GM12873 (cell line): ENCODE measurements at regions not wholly inside any gene's neighbourhood (a gene's known extent, or its start where the extent isn't known, plus 50 kb on each side); places are given as distances from the start of the nearest gene placed in this dataset.
A peak's percentile ranks its signal among the peaks of the same experiment; 100 is the strongest.

Source experiments
- TF ChIP-seq, protein P1 (sequence below): IDR thresholded peaks from 2 replicates; pipeline ENCODE4 v1.5.1; 2012; ENCODE audit warnings: low read depth, mild to moderate bottlenecking, moderate library complexity, low read length, control low read depth; ENCODE audit not compliant: insufficient read depth; ENCODE audit errors: missing control alignments

DNA sequence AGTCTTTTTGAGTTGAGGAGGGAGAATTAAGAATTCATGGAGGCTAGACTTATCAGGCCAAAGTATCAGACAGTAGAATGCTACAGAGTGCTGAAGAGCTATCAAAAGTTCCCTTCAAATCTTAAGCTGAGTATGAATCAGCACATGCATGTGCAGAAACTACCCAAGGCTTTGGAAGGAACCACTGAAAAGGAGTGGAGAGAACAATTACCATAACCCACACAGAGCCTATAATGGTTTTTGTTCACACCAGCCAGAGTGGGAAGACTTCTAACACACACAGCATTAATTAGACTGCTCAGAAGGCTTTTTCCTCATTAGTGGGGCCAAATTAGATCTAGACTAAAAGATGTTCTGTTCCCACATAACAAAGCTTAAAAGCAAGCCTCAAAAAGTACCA, 83.7 kb upstream of the SLC6A11 start:
- TF ChIP-seq, protein P1, sequence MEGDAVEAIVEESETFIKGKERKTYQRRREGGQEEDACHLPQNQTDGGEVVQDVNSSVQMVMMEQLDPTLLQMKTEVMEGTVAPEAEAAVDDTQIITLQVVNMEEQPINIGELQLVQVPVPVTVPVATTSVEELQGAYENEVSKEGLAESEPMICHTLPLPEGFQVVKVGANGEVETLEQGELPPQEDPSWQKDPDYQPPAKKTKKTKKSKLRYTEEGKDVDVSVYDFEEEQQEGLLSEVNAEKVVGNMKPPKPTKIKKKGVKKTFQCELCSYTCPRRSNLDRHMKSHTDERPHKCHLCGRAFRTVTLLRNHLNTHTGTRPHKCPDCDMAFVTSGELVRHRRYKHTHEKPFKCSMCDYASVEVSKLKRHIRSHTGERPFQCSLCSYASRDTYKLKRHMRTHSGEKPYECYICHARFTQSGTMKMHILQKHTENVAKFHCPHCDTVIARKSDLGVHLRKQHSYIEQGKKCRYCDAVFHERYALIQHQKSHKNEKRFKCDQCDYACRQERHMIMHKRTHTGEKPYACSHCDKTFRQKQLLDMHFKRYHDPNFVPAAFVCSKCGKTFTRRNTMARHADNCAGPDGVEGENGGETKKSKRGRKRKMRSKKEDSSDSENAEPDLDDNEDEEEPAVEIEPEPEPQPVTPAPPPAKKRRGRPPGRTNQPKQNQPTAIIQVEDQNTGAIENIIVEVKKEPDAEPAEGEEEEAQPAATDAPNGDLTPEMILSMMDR: no peak

DNA sequence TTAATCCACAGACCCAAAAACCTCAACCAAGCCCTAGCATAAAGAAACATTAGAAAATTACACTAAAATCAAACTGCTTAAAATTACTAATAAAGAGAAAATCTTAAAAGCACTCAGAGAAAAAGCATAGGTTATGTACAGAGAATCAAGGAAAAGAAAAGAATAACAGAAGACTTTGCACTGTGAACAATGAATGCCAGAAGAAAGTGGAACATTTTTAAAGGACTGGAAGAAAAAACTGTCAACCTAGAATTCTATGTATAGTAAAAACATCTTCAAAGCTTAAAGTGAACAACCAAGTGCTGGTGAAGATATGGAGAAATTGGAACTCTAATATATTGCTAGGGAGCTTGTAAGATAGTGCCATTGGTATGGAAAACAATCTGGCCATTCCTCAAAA, 82.7 kb upstream of the SLC6A11 start:
- TF ChIP-seq, protein P1: no peak

DNA sequence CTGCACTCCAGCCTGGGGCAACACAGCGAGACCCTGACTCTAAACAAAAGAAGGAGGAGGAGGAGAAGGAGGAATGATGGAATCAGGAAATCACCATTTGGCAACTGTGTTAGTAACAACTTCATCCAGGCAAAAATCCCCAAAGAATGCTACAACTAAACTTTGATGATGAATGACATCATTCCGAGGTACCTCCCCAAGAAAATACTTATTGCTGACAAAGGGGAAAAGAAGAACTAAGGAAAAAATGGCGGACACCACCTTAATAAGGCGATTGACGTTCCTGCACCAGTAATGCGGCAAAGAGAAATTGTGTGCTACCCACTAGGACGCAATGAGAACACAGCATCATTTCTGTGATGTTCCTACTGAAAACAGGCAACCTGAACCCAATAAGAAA, 78.2 kb upstream of the SLC6A11 start:
- TF ChIP-seq, protein P1: no peak

DNA sequence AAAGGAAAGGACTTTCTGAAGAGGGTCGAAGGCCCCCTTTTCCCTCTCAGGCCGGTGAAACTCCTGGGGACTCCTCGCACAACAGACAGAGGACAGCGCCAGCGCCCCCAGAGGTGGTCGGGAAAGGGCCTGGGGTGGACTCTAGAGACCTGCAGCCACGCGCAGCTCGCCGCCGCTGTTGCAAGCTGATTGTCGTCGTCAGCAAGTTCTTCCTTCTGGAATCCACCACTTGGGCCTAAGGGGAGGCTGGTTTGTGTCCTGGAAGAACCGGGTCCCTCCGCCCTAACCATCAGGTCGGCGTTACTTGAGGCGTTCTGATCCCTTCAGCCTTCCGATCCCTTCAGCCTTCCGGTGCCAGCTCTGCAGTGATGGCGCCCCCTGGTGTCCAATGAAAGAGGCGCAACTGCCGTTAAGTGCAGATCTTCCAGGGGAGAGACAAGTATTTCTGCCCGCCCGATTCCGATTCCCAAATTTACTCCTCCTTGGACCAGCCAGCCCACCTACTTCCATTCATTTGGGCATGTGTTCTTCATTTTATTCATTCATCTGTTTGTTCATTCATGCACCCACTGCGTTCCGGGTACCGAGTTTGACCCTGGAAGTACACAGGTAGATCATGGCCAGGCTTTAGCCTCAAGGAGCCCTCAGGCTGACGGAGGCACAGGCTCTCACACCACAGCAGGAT, 77.2 kb upstream of the SLC6A11 start:
- TF ChIP-seq, protein P1: peak; percentile 86

DNA sequence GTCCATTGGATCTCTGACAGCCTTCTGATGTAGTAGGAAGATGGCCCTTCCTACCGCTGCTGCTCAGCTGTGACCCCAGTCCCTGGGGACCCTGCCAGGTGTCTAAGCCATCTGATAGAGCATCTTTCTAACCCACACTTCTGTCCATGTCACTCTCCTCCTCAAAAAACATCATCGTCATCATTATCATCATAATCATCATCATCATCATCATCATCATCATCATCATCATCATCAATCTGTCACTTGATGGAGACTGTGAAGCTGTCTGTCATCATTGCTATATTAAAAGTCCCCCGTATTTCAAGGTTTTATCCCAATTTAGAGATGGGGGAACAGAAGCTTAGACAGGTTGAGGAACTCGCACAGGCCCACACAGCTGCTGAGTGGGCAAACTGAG, 75.1 kb upstream of the SLC6A11 start:
- TF ChIP-seq, protein P1: no peak

DNA sequence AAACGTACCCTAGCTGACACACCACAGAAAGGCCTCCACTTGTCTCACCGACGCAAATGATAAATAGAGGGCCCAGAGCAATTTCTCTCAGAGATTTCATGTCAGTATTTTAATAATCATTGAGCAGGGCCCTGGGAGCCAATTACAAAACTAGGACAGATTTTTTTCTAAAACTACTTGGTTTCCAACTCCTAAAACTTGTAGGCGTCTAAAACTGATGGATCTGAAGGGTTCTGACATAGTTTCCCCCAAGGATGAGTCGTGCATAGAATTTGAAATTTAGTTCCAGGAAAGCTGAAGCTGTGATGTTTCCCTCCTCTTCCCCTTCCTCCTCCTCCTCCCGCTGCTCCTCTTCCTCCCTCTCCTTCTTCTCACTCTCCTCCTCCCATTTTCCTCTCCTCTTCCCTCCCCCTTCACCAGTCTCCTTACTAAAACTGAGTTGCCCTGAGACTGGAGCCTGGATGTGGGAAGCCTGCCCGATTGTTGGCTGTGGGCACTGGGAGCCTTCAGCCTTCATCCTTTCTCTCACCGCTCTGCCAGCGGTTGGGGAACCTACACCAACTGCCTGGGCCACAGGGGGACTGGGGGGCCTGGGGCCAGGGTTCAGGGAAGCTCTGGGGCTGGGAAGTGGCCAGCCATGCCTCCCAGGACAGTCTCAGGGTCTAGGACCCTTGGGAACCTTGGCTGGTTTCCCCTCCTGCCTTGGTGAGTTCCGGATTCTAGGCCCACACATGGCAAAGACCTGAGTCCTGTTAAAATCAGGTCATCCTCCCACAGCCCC, 73.9 kb upstream of the SLC6A11 start:
- TF ChIP-seq, protein P1: no peak

DNA sequence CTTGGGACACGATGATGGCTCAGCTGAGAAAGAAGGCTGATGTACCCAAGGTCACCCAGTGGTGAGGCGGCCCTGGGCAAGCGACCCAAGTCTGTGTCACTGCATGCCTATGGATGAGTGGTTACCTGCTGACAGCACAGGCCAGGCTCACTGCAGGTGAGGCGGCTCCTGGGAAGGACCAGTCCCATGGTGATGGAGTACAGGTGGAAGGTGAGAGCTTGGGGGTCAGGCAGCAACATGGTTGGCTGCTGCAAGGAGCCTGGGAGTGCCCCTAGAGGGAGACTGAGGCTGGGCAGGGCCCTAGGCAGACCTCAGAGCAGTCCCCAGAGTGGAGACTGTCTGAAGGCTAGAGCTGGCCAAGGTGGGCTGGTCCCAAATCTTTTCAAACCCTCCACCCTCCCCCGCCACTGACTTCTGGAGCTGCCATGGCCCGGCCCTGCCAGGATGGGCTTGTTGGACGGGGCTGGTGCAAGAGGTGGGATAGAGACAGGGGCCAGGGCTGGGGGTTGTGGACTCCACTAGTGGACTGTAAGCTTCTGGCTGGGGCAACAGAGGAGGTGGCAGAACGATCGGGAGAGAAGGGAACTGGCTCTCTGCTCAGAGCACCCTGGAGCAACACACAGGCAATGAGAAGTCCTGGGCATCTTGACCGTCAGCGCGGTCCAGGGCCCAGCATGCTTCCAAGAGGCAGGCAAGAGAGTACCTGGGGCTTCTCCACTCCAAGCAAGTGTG, 72.5 kb upstream of the SLC6A11 start:
- TF ChIP-seq, protein P1: no peak
